Ovary (tissue), 3 donors: ENCODE measurements at regions not wholly inside any gene's neighbourhood (a gene's known extent, or its start where the extent isn't known, plus 50 kb on each side); places are given as distances from the start of the nearest gene placed in this dataset.

Source experiments
- CTCF ChIP-seq, 3 donors: fragments of 450-650 bp in 2 of 3; fragments of 200-600 bp in 1 of 3; IDR thresholded peaks; one replicate each; pipeline versions ENCODE4 v1.5.1 to v1.8.0; 2016 to 2022; ENCODE audit warnings: antibody characterized with exemption in 3 of 3, mild to moderate bottlenecking in 1 of 3
- EP300 ChIP-seq: sonication (generic); formaldehyde crosslinking; IDR thresholded peaks from one replicate; pipeline ENCODE4 v1.6.1; 2017; ENCODE audit warnings: antibody characterized with exemption
- POLR2A ChIP-seq: fragments of 450-650 bp; IDR thresholded peaks from one replicate; pipeline ENCODE4 v1.6.1; 2017; ENCODE audit warnings: antibody characterized with exemption, mild to moderate bottlenecking, moderate library complexity
- donor health status: DM: no; HTN: no; CAD: no.

GRCh38 chr5:161058781-161059180 is 206.8 kb upstream of the ATP10B start:
- no peak for TF ChIP-seq CTCF (IDR thresholded peaks at IDR 0.05)
- TF ChIP-seq POLR2A, result no peak
- no peak for TF ChIP-seq EP300
